Fibroblast of lung (primary cell): ENCODE measurements at regions not wholly inside any gene's neighbourhood (a gene's known extent, or its start where the extent isn't known, plus 50 kb on each side); places are given as distances from the start of the nearest gene placed in this dataset.

Experiments used
- DNase-seq, 2 donors: peaks; one replicate each; pipeline versions ENCODE4 v3.0.0 to v3.0.0-alpha.2; 2010; ENCODE audit warnings: low read depth in 2 of 2
- H2AFZ ChIP-seq: 2 replicates; pipeline ENCODE4 v1.5.1; 2012; ENCODE audit warnings: low read length, control low read depth, inconsistent platforms
- H3K27ac ChIP-seq: 2 replicates; pipeline ENCODE4 v1.5.1; 2011; ENCODE audit warnings: low read length, control low read depth; ENCODE audit not compliant: insufficient read depth
- H3K27me3 ChIP-seq: 2 replicates; pipeline ENCODE4 v1.5.1; 2011; ENCODE audit warnings: mild to moderate bottlenecking, low read length; ENCODE audit not compliant: control insufficient read depth, insufficient read depth
- H3K36me3 ChIP-seq: 2 replicates; pipeline ENCODE4 v1.5.1; 2011; ENCODE audit warnings: low read length; ENCODE audit not compliant: control insufficient read depth, insufficient read depth
- H3K4me1 ChIP-seq: 2 replicates; pipeline ENCODE4 v1.5.1; 2011; ENCODE audit warnings: low read length; ENCODE audit not compliant: control insufficient read depth, insufficient read depth; ENCODE audit errors: extremely low read depth
- H3K4me2 ChIP-seq: 2 replicates; pipeline ENCODE4 v1.5.1; 2011; ENCODE audit warnings: low read length, control low read depth; ENCODE audit not compliant: insufficient read depth; ENCODE audit errors: extremely low read depth
- H3K4me3 ChIP-seq, 4 experiments: fragments of 200-600 bp in 1 of 4; sonication (generic) in 1 of 4; replicated peaks in 1 of 4; 2 replicates each; pipeline ENCODE4 v1.5.1; 2011 to 2016; ENCODE audit warnings: low read length in 4 of 4, low read depth in 3 of 4, mild to moderate bottlenecking in 3 of 4, control low read depth in 2 of 4, inconsistent platforms in 1 of 4, mixed read lengths in 1 of 4; ENCODE audit not compliant: insufficient read depth in 1 of 4; ENCODE audit errors: control extremely low read depth in 1 of 4
- H3K79me2 ChIP-seq: 2 replicates; pipeline ENCODE4 v1.5.1; 2012; ENCODE audit warnings: mild to moderate bottlenecking, low read length, inconsistent platforms; ENCODE audit not compliant: control insufficient read depth, insufficient read depth
- H3K9ac ChIP-seq: 2 replicates; pipeline ENCODE4 v1.5.1; 2011; ENCODE audit warnings: mild to moderate bottlenecking, low read length, control low read depth; ENCODE audit not compliant: insufficient read depth
- H3K9me3 ChIP-seq: 2 replicates; pipeline ENCODE4 v1.5.1; 2012; ENCODE audit warnings: low read depth, low read length; ENCODE audit not compliant: control insufficient read depth, insufficient read depth
- H4K20me1 ChIP-seq: 2 replicates; pipeline ENCODE4 v1.5.1; 2011; ENCODE audit warnings: low read length; ENCODE audit not compliant: control insufficient read depth, insufficient read depth; ENCODE audit errors: extremely low read depth
- CTCF ChIP-seq, 2 donors: IDR thresholded peaks in 1 of 2; conservative IDR thresholded peaks in 1 of 2; 1 replicate in 1 of 2; 2 replicates in 1 of 2; pipeline ENCODE4 v1.5.1; 2011 to 2012; ENCODE audit warnings: low read length in 2 of 2, control low read depth in 1 of 2, inconsistent platforms in 1 of 2, low read depth in 1 of 2, mild to moderate bottlenecking in 1 of 2
- EZH2 ChIP-seq: IDR thresholded peaks from 2 replicates; pipeline ENCODE4 v1.5.1; 2012; ENCODE audit warnings: low read length, control low read depth, mild to moderate bottlenecking; ENCODE audit errors: missing control alignments

GRCh38 chr16:52237823-52238222 lies 309.1 kb downstream of the TOX3 start:
- Histone ChIP-seq H3K27ac (no peak overlapping the region), H3K27me3 (no peaks in the 10 kb centered on the region), H3K4me1 (no peaks in the 10 kb centered on the region), H3K4me3 (no peak overlapping the region), H3K79me2 (no peaks in the 10 kb centered on the region), H3K9ac (no peak overlapping the region), H3K4me2 (no peak overlapping the region), H3K9me3 (no peaks in the 10 kb centered on the region), H3K36me3 (no peaks in the 10 kb centered on the region), H2AFZ (no peak overlapping the region), H4K20me1 (no peaks in the 10 kb centered on the region)
- TF ChIP-seq EZH2 (no peak), CTCF (conservative IDR thresholded peaks at IDR 0.05 in 1 of 2, IDR thresholded peaks at IDR 0.05 in 1 of 2; ENCODE audit: low read depth in 1 of 2, low read length in 2 of 2) (no peak)
- DNase-seq = no peak

- Histone ChIP-seq H3K4me2 (no peak overlapping the region), H3K9me3 (no peaks in the 10 kb centered on the region), H3K36me3 (no peaks in the 10 kb centered on the region), H3K4me3 (no peak overlapping the region), H3K4me1 (no peaks in the 10 kb centered on the region), H3K9ac (no peak overlapping the region), H4K20me1 (no peaks in the 10 kb centered on the region), H2AFZ (no peak overlapping the region), H3K27ac (no peak overlapping the region), H3K79me2 (no peaks in the 10 kb centered on the region), H3K27me3 (no peaks in the 10 kb centered on the region)
- no peak for DNase-seq
- TF ChIP-seq CTCF (conservative IDR thresholded peaks at IDR 0.05 in 1 of 2, IDR thresholded peaks at IDR 0.05 in 1 of 2; ENCODE audit: low read depth in 1 of 2, low read length in 2 of 2) (no peak), EZH2 (no peak)
Measured at GRCh38 chr16:52235186-52235585, 311.8 kb downstream of the TOX3 start.

- no peak overlapping the region for H3K4me2 ChIP-seq
- no peak overlapping the region for H3K4me3 ChIP-seq
- no peak overlapping the region for H3K27ac ChIP-seq
- H3K4me1 ChIP-seq = no peaks in the 10 kb centered on the region
- H3K79me2 ChIP-seq = no peaks in the 10 kb centered on the region
- no peaks in the 10 kb centered on the region for H3K27me3 ChIP-seq
- H3K36me3 ChIP-seq = no peaks in the 10 kb centered on the region
- no peak overlapping the region for H3K9ac ChIP-seq
- TF ChIP-seq EZH2 (no peak), CTCF (conservative IDR thresholded peaks at IDR 0.05 in 1 of 2, IDR thresholded peaks at IDR 0.05 in 1 of 2; ENCODE audit: low read depth in 1 of 2, low read length in 2 of 2) (no peak)
- H4K20me1 ChIP-seq = no peaks in the 10 kb centered on the region
- no peak overlapping the region for H2AFZ ChIP-seq
- no peaks in the 10 kb centered on the region for H3K9me3 ChIP-seq
- DNase-seq = no peak
Measured at GRCh38 chr16:52234626-52235025, 312.3 kb downstream of the TOX3 start.
